ENCODE measurements at regions not wholly inside any gene's neighbourhood (a gene's known extent, or its start where the extent isn't known, plus 50 kb on each side); places are given as distances from the start of the nearest gene placed in this dataset.

DNA sequence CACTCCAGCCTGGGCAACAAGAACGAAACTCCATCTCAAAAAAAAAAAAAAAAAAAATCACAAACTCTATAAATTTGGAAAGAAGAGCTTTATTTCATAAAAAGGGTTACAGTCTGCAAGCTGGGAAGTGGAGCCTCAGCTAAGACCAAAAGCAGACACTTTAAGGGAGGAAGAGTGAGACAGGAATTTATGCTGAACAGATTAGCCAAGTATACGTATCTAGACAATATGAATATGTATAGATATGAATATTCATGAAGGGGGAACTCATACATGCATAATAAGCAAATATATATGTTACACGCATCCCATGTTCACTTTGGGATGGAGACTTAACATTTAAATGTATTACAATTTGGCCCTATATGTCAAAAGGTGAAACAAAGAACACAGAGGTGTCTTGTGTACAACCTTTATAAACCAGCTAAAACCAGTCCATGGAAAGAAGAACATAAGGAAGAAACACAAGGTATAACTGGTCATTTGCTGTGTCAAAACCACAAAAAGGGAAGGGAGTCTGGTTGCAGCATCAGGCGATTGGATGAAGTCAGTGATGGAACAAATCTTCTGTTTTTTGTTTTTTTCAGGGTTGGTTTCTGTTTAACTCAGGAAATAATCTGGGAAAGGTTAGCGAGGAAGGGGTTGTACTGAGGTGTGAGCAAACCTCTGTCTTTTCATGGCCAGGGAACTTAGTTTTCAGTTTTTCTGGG lies 130.0 kb upstream of the MAOA start:
- no peak for TF ChIP-seq CTCF (IDR thresholded peaks at IDR 0.05; ENCODE audit: unreplicated experiment in 3 of 3)
- no peaks in the 10 kb centered on the region for H3K4me1 Mint-ChIP-seq
- no peaks in the 10 kb centered on the region for H3K27me3 Mint-ChIP-seq (ENCODE audit: low read depth)
- no peaks in the 10 kb centered on the region for H3K36me3 Mint-ChIP-seq (ENCODE audit: low read depth)
- no peak overlapping the region for H3K4me3 Mint-ChIP-seq
- peaks cover 2% of the 10 kb centered on the region for H3K9me3 Mint-ChIP-seq
- no peak overlapping the region for H3K27ac Mint-ChIP-seq

DNA sequence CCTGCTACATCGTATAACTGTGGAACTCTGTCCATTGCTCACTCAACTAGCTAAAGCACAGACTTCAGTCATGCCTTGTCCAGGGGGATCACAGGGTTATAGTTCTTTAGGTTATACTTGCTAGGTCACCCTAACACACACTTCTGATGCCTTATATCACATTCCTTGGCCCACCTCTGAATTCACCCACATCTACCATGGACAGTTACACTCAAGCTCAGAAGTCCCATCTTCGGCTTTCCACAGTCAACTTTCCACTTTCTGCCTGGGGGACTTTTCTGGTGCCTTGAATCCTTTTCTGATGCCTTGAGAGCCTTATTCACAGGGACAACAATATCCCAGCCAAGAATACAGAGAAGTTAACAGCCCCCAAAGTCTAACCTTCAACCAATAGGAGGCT lies 129.2 kb upstream of the MAOA start:
- H3K27ac Mint-ChIP-seq, result no peak overlapping the region
- no peaks in the 10 kb centered on the region for H3K36me3 Mint-ChIP-seq (ENCODE audit: low read depth)
- H3K9me3 Mint-ChIP-seq, result peaks cover 2% of the 10 kb centered on the region
- H3K4me3 Mint-ChIP-seq, result no peak overlapping the region
- no peak for TF ChIP-seq CTCF (IDR thresholded peaks at IDR 0.05; ENCODE audit: unreplicated experiment in 3 of 3)
- no peaks in the 10 kb centered on the region for H3K4me1 Mint-ChIP-seq
- no peaks in the 10 kb centered on the region for H3K27me3 Mint-ChIP-seq (ENCODE audit: low read depth)

- H3K4me3 Mint-ChIP-seq, result no peak overlapping the region
- no peaks in the 10 kb centered on the region for H3K36me3 Mint-ChIP-seq (ENCODE audit: low read depth)
- no peaks in the 10 kb centered on the region for H3K27me3 Mint-ChIP-seq (ENCODE audit: low read depth)
- TF ChIP-seq CTCF (IDR thresholded peaks at IDR 0.05; ENCODE audit: unreplicated experiment in 3 of 3), result no peak
- no peaks in the 10 kb centered on the region for H3K4me1 Mint-ChIP-seq
- H3K27ac Mint-ChIP-seq, result no peak overlapping the region
- peaks cover 2% of the 10 kb centered on the region for H3K9me3 Mint-ChIP-seq
These were observed 128.3 kb upstream of the MAOA start for GRCh38 chrX:43527801-43528200.

DNA sequence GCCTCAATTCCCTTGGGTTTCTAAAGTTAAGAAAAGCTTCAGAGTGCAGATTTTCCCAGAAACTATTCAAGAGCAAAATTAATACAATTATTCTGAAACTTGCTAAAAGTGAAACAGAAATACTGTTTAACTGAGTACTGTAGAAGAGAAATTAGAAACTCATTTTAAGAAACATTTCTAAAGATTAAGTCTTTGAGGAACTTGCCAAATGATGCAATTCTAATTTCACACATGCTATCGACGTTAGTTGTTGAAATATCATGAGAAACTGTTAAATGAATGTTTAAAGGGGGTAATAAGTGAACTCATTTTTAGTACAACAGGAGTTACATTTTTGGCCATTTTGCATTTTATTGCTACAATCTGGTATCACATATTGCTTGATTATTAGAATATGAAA lies 125.3 kb upstream of the MAOA start:
- H3K4me1 Mint-ChIP-seq, result no peaks in the 10 kb centered on the region
- no peaks in the 10 kb centered on the region for H3K27me3 Mint-ChIP-seq (ENCODE audit: low read depth)
- H3K4me3 Mint-ChIP-seq, result no peak overlapping the region
- peaks cover 9% of the 10 kb centered on the region for H3K9me3 Mint-ChIP-seq
- H3K27ac Mint-ChIP-seq, result no peak overlapping the region
- H3K36me3 Mint-ChIP-seq (ENCODE audit: low read depth), result no peaks in the 10 kb centered on the region
- TF ChIP-seq CTCF (IDR thresholded peaks at IDR 0.05; ENCODE audit: unreplicated experiment in 3 of 3), result no peak

DNA sequence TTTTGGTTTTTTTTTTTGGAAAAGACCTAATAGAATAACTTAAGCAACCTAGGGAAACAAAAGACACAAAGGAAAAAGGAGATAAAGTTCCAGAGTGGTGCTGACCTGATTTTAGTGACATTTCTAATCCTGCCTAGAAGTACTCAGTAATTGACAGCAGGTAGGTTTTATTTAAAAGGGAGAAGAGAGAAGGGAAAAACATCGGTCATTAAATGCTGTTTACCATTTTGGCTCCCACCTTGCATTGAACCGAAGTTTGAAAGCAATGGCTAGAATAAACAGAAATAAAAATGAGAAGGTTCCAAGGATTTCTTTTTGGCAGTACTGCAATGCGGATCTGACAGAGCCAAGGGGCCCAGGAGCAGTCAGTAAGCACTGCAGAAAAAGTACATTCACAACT lies 115.8 kb upstream of the MAOA start:
- no peak for TF ChIP-seq CTCF (IDR thresholded peaks at IDR 0.05; ENCODE audit: unreplicated experiment in 3 of 3)
- Mint-ChIP-seq H3K27ac (no peak overlapping the region), H3K27me3 (ENCODE audit: low read depth) (no peaks in the 10 kb centered on the region), H3K9me3 (peaks cover 7% of the 10 kb centered on the region), H3K4me1 (peaks cover 7% of the 10 kb centered on the region), H3K4me3 (no peak overlapping the region), H3K36me3 (ENCODE audit: low read depth) (no peaks in the 10 kb centered on the region)

- Mint-ChIP-seq H3K27me3 (ENCODE audit: low read depth) (no peaks in the 10 kb centered on the region), H3K4me1 (peaks cover 27% of the 10 kb centered on the region), H3K4me3 (peak overlapping the region in 1 of 3 experiments; percentile 35), H3K36me3 (ENCODE audit: low read depth) (no peaks in the 10 kb centered on the region), H3K27ac (peak overlapping the region; percentile 36 to 91 (median 82)), H3K9me3 (peaks cover 2% of the 10 kb centered on the region)
- TF ChIP-seq CTCF (IDR thresholded peaks at IDR 0.05; ENCODE audit: unreplicated experiment in 3 of 3), result no peak
These were observed 104.5 kb upstream of the MAOA start for GRCh38 chrX:43551590-43551989.
